ENCODE measurements at regions not wholly inside any gene's neighbourhood (a gene's known extent, or its start where the extent isn't known, plus 50 kb on each side); places are given as distances from the start of the nearest gene placed in this dataset.

DNA sequence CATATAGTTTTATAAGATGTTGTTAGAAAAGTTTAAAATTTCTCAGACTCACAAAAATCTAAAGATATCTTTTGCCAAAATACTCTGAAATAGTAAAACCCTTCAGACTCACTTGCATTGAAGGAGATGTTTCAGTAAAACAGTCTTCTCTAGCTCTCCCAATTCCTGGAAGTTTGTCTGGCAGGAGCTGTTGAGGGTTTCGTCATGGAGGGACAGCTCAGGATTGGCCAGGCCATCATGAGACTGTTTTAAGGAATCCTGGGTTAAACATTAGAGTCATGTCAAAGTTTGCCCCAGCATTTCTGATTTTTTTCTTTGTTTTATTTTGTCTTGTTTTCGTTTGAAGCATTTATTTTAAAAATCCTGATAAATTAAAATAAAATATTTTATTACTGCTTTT, 293.8 kb upstream of the PBX1 start:
- H2BK12ac ChIP-seq (ENCODE audit: insufficient read length, low read depth, low read length) = no peak overlapping the region
- no peaks in the 10 kb centered on the region for H3K79me1 ChIP-seq (ENCODE audit: insufficient read depth, low read depth, low read length, poor library complexity, severe bottlenecking)
- no peaks in the 10 kb centered on the region for H4K20me1 ChIP-seq (ENCODE audit: control insufficient read depth, insufficient read depth, insufficient read length)
- DNase-seq = no peak
- Mint-ChIP-seq H3K4me1 (no peaks in the 10 kb centered on the region), H3K9me3 (no peaks in the 10 kb centered on the region), H3K4me3 (no peak overlapping the region), H3K27me3 (ENCODE audit: low read depth) (no peaks in the 10 kb centered on the region), H3K27ac (no peak overlapping the region), H3K36me3 (ENCODE audit: insufficient read depth in 1 of 3, low read depth in 3 of 3) (no peaks in the 10 kb centered on the region)
- H3K27ac ChIP-seq (ENCODE audit: insufficient read length, low read depth, low read length) = no peak overlapping the region
- no peaks in the 10 kb centered on the region for H3K79me2 ChIP-seq (ENCODE audit: insufficient read depth, low read length)
- H3K23me2 ChIP-seq (ENCODE audit: insufficient read length, low read depth, low read length, poor library complexity, severe bottlenecking) = no peaks in the 10 kb centered on the region
- H2BK5ac ChIP-seq (ENCODE audit: insufficient read length, low read length) = no peak overlapping the region
- H4K91ac ChIP-seq (ENCODE audit: insufficient read length, low read depth, low read length) = no peak overlapping the region
- no peaks in the 10 kb centered on the region for H3K4me1 ChIP-seq (ENCODE audit: insufficient read depth, low read length)
- no peak overlapping the region for H3T11ph ChIP-seq (ENCODE audit: low read length)
- no peak overlapping the region for H2BK15ac ChIP-seq (ENCODE audit: low read depth, low read length)
- H2BK20ac ChIP-seq (ENCODE audit: low read depth, low read length, poor library complexity, severe bottlenecking) = no peak overlapping the region
- H3K4me2 ChIP-seq (ENCODE audit: insufficient read depth, insufficient read length, low read length) = no peak overlapping the region
- no peak overlapping the region for H4K5ac ChIP-seq (ENCODE audit: insufficient read length, low read depth, low read length)
- H3K23ac ChIP-seq (ENCODE audit: insufficient read length, low read depth, low read length) = no peak overlapping the region
- no peak overlapping the region for H3K4ac ChIP-seq (ENCODE audit: low read depth, low read length)
- H3K18ac ChIP-seq (ENCODE audit: insufficient read length, low read depth, low read length) = no peak overlapping the region
- TF ChIP-seq, protein P1, sequence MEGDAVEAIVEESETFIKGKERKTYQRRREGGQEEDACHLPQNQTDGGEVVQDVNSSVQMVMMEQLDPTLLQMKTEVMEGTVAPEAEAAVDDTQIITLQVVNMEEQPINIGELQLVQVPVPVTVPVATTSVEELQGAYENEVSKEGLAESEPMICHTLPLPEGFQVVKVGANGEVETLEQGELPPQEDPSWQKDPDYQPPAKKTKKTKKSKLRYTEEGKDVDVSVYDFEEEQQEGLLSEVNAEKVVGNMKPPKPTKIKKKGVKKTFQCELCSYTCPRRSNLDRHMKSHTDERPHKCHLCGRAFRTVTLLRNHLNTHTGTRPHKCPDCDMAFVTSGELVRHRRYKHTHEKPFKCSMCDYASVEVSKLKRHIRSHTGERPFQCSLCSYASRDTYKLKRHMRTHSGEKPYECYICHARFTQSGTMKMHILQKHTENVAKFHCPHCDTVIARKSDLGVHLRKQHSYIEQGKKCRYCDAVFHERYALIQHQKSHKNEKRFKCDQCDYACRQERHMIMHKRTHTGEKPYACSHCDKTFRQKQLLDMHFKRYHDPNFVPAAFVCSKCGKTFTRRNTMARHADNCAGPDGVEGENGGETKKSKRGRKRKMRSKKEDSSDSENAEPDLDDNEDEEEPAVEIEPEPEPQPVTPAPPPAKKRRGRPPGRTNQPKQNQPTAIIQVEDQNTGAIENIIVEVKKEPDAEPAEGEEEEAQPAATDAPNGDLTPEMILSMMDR (conservative IDR thresholded peaks at IDR 0.05) = no peak
- H3K56ac ChIP-seq (ENCODE audit: insufficient read length, low read depth, low read length) = no peak overlapping the region
- H3K9me3 ChIP-seq (ENCODE audit: control insufficient read depth, low read depth, low read length) = no peaks in the 10 kb centered on the region
- H3K9ac ChIP-seq (ENCODE audit: extremely low read depth, insufficient read length, low read length) = no peak overlapping the region
- WGBS (ENCODE audit: extremely low coverage, insufficient read length, low lambda C conversion rate) = no CpG with 5 or more reads among the region's 2 CpGs
- no peaks in the 10 kb centered on the region for H3K27me3 ChIP-seq (ENCODE audit: insufficient read depth, low read length)
- no peak overlapping the region for H4K8ac ChIP-seq (replicated peaks; ENCODE audit: insufficient read length, low read depth, low read length)
- H2AK5ac ChIP-seq (ENCODE audit: insufficient read length, low read length) = no peak overlapping the region
- H3K14ac ChIP-seq (ENCODE audit: insufficient read depth, low read length) = no peak overlapping the region
- no peak overlapping the region for H2BK120ac ChIP-seq (ENCODE audit: low read depth, low read length, poor library complexity, severe bottlenecking)
- H2AFZ ChIP-seq (ENCODE audit: low read length) = no peak overlapping the region
